ENCODE measurements at regions not wholly inside any gene's neighbourhood (a gene's known extent, or its start where the extent isn't known, plus 50 kb on each side); places are given as distances from the start of the nearest gene placed in this dataset.

- DNase-seq (ENCODE audit: low read depth in 1 of 2, low spot score in 1 of 2) = no peak
- Histone ChIP-seq H3K27ac (no peak overlapping the region), H3K4me2 (no peak overlapping the region), H3K9me3 (no peaks in the 10 kb centered on the region), H3K4me3 (no peak overlapping the region), H3K4me1 (no peaks in the 10 kb centered on the region)
- TF ChIP-seq CHD4 (IDR thresholded peaks at IDR 0.05; ENCODE audit: borderline replicate concordance) (no peak), RCOR1 (IDR thresholded peaks at IDR 0.05; ENCODE audit: low read depth, low read length) (no peak), POLR2AphosphoS2 (conservative IDR thresholded peaks at IDR 0.05; ENCODE audit: low read length) (no peak), EHF (CRISPR knock-in tag; IDR thresholded peaks at IDR 0.05) (no peak), NPAS2 (CRISPR knock-in tag; IDR thresholded peaks at IDR 0.05; ENCODE audit: borderline replicate concordance) (no peak), EP300 (IDR thresholded peaks at IDR 0.05) (no peak), GATA3 (IDR thresholded peaks at IDR 0.05; ENCODE audit: borderline replicate concordance) (no peak), JUN (IDR thresholded peaks at IDR 0.05) (no peak), TFCP2L1 (CRISPR knock-in tag; IDR thresholded peaks at IDR 0.05) (no peak), EHMT2 (IDR thresholded peaks at IDR 0.05; ENCODE audit: low read depth) (no peak), SREBF2 (IDR thresholded peaks at IDR 0.05) (no peak)
- 19% methylated on average over 2 of the region's 2 CpGs for WGBS (ENCODE audit: missing lambda C conversion rate)
- ATAC-seq = no peak
- POLR2A ChIA-PET = no interaction called here
- no peak for FAIRE-seq
- CTCF ChIA-PET = no interaction called here
These were observed 224.9 kb upstream of the SMIM31 start for GRCh38 chr4:164529058-164529457.

DNA sequence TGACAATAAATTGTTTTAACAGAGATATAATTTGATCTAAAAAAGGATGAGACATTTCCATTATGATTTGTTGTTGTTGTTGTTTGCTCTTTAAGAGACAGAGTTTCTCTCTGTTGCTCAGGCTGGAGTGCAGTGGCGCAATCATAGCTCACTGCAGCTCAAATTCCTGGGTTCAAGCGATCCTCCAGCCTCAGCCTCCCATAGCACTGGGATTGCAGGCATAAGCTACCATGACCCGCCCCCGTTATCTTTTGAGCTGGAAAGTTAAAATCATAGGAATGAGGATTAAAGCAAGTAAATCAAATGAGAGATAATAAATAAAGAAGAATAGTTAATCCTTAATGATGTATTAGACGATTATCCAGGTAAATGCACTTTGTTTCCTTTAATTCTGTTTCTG is 224.4 kb upstream of the SMIM31 start:
- no peak for TF ChIP-seq EP300 (IDR thresholded peaks at IDR 0.05)
- no peak for TF ChIP-seq ZC3H11A (IDR thresholded peaks at IDR 0.05)
- no peak for TF ChIP-seq RARB (CRISPR knock-in tag; IDR thresholded peaks at IDR 0.05)
- TF ChIP-seq, protein P1, sequence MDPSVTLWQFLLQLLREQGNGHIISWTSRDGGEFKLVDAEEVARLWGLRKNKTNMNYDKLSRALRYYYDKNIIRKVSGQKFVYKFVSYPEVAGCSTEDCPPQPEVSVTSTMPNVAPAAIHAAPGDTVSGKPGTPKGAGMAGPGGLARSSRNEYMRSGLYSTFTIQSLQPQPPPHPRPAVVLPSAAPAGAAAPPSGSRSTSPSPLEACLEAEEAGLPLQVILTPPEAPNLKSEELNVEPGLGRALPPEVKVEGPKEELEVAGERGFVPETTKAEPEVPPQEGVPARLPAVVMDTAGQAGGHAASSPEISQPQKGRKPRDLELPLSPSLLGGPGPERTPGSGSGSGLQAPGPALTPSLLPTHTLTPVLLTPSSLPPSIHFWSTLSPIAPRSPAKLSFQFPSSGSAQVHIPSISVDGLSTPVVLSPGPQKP (IDR thresholded peaks at IDR 0.05; ENCODE audit: low read depth, low read length) = no peak
- TF ChIP-seq GATA3 (IDR thresholded peaks at IDR 0.05; ENCODE audit: borderline replicate concordance) = no peak
- no peak for TF ChIP-seq E2F6 (IDR thresholded peaks at IDR 0.05; ENCODE audit: borderline replicate concordance, low read depth)
- TF ChIP-seq CEBPB (IDR thresholded peaks at IDR 0.05) = no peak
- no peak for TF ChIP-seq HEYL (CRISPR knock-in tag; IDR thresholded peaks at IDR 0.05)
- no peak for DNase-seq (ENCODE audit: low read depth in 1 of 2, low spot score in 1 of 2)
- no peak for FAIRE-seq
- Histone ChIP-seq H3K4me3 (no peak overlapping the region), H3K4me2 (no peak overlapping the region), H3K9me3 (no peaks in the 10 kb centered on the region), H3K4me1 (no peaks in the 10 kb centered on the region), H3K27ac (no peak overlapping the region)
- ChIA-PET POLR2A (no interaction called here), CTCF (no interaction called here)
- WGBS (ENCODE audit: missing lambda C conversion rate) = 26% methylated on average over 5 of the region's 5 CpGs
- ATAC-seq = no peak

DNA sequence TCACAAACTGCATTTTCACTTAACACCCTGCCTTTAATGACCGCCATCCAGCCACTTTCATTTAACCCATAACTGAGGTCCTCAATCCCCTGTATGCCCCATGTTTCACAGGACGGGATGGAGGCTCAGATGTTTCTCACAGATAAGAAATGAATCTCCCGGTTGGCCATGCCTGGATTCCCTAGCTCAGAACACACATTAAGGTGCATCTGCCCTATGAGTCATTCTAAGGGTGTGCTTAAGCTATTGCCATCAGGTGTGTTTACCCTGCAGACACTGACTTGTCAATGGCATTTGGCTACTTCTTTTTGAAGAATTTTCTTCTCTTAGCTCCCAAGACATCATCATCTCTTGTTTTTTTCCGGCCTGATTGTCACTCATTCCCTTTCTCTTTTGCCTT is 222.6 kb upstream of the SMIM31 start:
- POLR2A ChIA-PET = no interaction called here
- FAIRE-seq (no peak), DNase-seq (ENCODE audit: low read depth in 1 of 2, low spot score in 1 of 2) (no peak), ATAC-seq (no peak)
- Histone ChIP-seq H3K27ac (no peak overlapping the region), H3K4me1 (no peaks in the 10 kb centered on the region), H3K4me3 (no peak overlapping the region), H3K9me3 (no peaks in the 10 kb centered on the region), H3K4me2 (no peak overlapping the region)
- WGBS (ENCODE audit: missing lambda C conversion rate) = 20% methylated on average over 4 of the region's 4 CpGs
- CTCF ChIA-PET = no interaction called here
- TF ChIP-seq ZSCAN20 (CRISPR knock-in tag; IDR thresholded peaks at IDR 0.05) (no peak), HOXB13 (CRISPR knock-in tag; IDR thresholded peaks at IDR 0.05; ENCODE audit: low read depth) (no peak), POLR2A (IDR thresholded peaks at IDR 0.05; ENCODE audit: low read length) (no peak), TP53 (CRISPR knock-in tag; IDR thresholded peaks at IDR 0.05) (no peak), EHMT2 (IDR thresholded peaks at IDR 0.05; ENCODE audit: low read depth) (no peak), RFX5 (IDR thresholded peaks at IDR 0.05) (no peak), BCL3 (IDR thresholded peaks at IDR 0.05) (no peak), ATOH8 (CRISPR knock-in tag; IDR thresholded peaks at IDR 0.05; ENCODE audit: low read depth) (no peak), POLR2AphosphoS2 (conservative IDR thresholded peaks at IDR 0.05; ENCODE audit: low read length) (no peak), CHD2 (IDR thresholded peaks at IDR 0.05; ENCODE audit: low read length, partially characterized antibody) (no peak), KDM1A (IDR thresholded peaks at IDR 0.05; ENCODE audit: low read depth) (no peak), BHLHE40 (IDR thresholded peaks at IDR 0.05; ENCODE audit: low read depth, low read length) (no peak), JUNB (IDR thresholded peaks at IDR 0.05) (no peak)
- TF ChIP-seq, protein P2, sequence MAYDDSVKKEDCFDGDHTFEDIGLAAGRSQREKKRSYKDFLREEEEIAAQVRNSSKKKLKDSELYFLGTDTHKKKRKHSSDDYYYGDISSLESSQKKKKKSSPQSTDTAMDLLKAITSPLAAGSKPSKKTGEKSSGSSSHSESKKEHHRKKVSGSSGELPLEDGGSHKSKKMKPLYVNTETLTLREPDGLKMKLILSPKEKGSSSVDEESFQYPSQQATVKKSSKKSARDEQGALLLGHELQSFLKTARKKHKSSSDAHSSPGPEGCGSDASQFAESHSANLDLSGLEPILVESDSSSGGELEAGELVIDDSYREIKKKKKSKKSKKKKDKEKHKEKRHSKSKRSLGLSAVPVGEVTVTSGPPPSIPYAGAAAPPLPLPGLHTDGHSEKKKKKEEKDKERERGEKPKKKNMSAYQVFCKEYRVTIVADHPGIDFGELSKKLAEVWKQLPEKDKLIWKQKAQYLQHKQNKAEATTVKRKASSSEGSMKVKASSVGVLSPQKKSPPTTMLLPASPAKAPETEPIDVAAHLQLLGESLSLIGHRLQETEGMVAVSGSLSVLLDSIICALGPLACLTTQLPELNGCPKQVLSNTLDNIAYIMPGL (CRISPR knock-in tag; IDR thresholded peaks at IDR 0.05; ENCODE audit: borderline replicate concordance) = no peak
- TF ChIP-seq, protein P3, sequence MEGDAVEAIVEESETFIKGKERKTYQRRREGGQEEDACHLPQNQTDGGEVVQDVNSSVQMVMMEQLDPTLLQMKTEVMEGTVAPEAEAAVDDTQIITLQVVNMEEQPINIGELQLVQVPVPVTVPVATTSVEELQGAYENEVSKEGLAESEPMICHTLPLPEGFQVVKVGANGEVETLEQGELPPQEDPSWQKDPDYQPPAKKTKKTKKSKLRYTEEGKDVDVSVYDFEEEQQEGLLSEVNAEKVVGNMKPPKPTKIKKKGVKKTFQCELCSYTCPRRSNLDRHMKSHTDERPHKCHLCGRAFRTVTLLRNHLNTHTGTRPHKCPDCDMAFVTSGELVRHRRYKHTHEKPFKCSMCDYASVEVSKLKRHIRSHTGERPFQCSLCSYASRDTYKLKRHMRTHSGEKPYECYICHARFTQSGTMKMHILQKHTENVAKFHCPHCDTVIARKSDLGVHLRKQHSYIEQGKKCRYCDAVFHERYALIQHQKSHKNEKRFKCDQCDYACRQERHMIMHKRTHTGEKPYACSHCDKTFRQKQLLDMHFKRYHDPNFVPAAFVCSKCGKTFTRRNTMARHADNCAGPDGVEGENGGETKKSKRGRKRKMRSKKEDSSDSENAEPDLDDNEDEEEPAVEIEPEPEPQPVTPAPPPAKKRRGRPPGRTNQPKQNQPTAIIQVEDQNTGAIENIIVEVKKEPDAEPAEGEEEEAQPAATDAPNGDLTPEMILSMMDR (IDR thresholded peaks at IDR 0.05) = no peak

All from A549 (cell line).